PC-9 (cell line): ENCODE measurements at regions not wholly inside any gene's neighbourhood (a gene's known extent, or its start where the extent isn't known, plus 50 kb on each side); places are given as distances from the start of the nearest gene placed in this dataset.

ENCODE experiments used
- BruUV-seq: library from RNA; stranded (reverse); fragments of 400-500 nt; replicated peaks from 2 replicates; lab custom pipeline; 2021; lab: Mats Ljungman, UMichigan
- CTCF ChIA-PET: fragments of 300-600 bp; sonication (Branson Sonifier 250); formaldehyde crosslinking; loops from one replicate; lab custom pipeline; 2022; ENCODE audit warnings: antibody characterized with exemption; lab: Charles Lee
- POLR2A ChIA-PET: fragments of 300-600 bp; sonication (Branson Sonifier 250); formaldehyde crosslinking; loops from one replicate; lab custom pipeline; 2022; ENCODE audit warnings: antibody characterized with exemption; ENCODE audit not compliant: unreplicated experiment; lab: Charles Lee
- DNase-seq, 2 experiments: peaks; one replicate each; pipeline versions ENCODE4 v3.0.0 to v3.0.0-alpha.2; 2015 to 2022; ENCODE audit warnings: mixed read lengths in 1 of 2
- H2AFZ ChIP-seq: fragments of 200-600 bp; sonication (generic); 2 replicates; pipeline ENCODE4 v1.8.1; 2017; ENCODE audit warnings: antibody characterized with exemption
- H3F3A ChIP-seq: fragments of 200-600 bp; sonication (generic); 2 replicates; pipeline ENCODE4 v1.8.1; 2017; ENCODE audit warnings: antibody characterized with exemption, mild to moderate bottlenecking, low read depth; ENCODE audit not compliant: insufficient read depth
- H3K27ac ChIP-seq: fragments of 200-600 bp; sonication (generic); 2 replicates; pipeline ENCODE4 v1.6.1; 2016; ENCODE audit warnings: mixed run types
- H3K27me3 ChIP-seq: fragments of 200-600 bp; sonication (generic); 2 replicates; pipeline ENCODE4 v1.6.1; 2016; ENCODE audit warnings: low read depth, mixed run types; ENCODE audit not compliant: insufficient read depth
- H3K36me3 ChIP-seq: fragments of 200-600 bp; sonication (generic); 2 replicates; pipeline ENCODE4 v1.6.1; 2016; ENCODE audit warnings: low read depth, mixed run types
- H3K4me1 ChIP-seq: fragments of 200-600 bp; sonication (generic); replicated peaks from 2 replicates; pipeline ENCODE4 v1.6.1; 2016; ENCODE audit warnings: mixed run types; ENCODE audit not compliant: insufficient read depth
- H3K4me2 ChIP-seq: fragments of 200-600 bp; sonication (generic); 2 replicates; pipeline ENCODE4 v1.6.1; 2017; ENCODE audit warnings: mixed run types
- H3K4me3 ChIP-seq: fragments of 200-600 bp; sonication (generic); 2 replicates; pipeline ENCODE4 v1.6.1; 2016; ENCODE audit warnings: mixed run types
- H3K79me2 ChIP-seq: fragments of 200-600 bp; sonication (generic); 2 replicates; pipeline ENCODE4 v1.6.1; 2017; ENCODE audit warnings: low read depth, mixed run types
- H3K9me2 ChIP-seq: fragments of 200-600 bp; sonication (generic); 2 replicates; pipeline ENCODE4 v1.8.1; 2017; ENCODE audit warnings: mild to moderate bottlenecking; ENCODE audit not compliant: insufficient read depth
- H3K9me3 ChIP-seq: fragments of 200-600 bp; sonication (generic); 2 replicates; pipeline ENCODE4 v1.8.1; 2016; ENCODE audit warnings: low read depth; ENCODE audit not compliant: insufficient read depth
- H4K20me1 ChIP-seq: fragments of 200-600 bp; sonication (generic); 2 replicates; pipeline ENCODE4 v1.8.1; 2017; ENCODE audit not compliant: insufficient read depth
- EZH2 ChIP-seq: fragments of 200-600 bp; sonication (generic); IDR thresholded peaks from 2 replicates; pipeline ENCODE4 v1.8.0; 2017; ENCODE audit warnings: antibody characterized with exemption, low read depth
- intact Hi-C: fragments of 100-400 bp; cut with micrococcal nuclease; formaldehyde crosslinking; loops from one replicate; pipeline ENCODE4 v1.10.0; 2022; ENCODE audit not compliant: unreplicated experiment
- TF ChIP-seq, protein P1 (sequence below): fragments of 200-600 bp; sonication (generic); conservative IDR thresholded peaks from 2 replicates; pipeline ENCODE4 v1.6.1; 2017; ENCODE audit warnings: mixed run types, antibody characterized with exemption, mild to moderate bottlenecking, moderate library complexity

DNA sequence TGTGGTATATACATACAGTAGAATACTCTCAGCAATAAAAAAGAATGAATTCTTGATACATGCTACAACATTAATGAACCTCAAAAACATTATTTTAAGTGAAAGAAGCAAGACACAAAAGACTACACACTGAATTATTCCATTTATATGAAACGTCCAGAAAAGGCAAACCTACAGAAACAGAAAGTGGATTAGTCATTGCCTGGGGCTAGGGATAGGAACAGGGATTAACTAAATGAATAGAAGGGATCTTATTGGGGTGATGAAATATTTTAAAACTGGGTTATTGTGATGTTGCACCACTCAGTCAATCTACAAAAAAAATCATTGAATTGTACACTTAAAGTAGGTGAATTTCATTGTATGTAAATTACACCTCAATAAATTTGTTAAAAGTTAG lies 326.7 kb downstream of the PIK3R1 start:
- CTCF ChIA-PET: no interaction called here
- TF ChIP-seq, protein P1, sequence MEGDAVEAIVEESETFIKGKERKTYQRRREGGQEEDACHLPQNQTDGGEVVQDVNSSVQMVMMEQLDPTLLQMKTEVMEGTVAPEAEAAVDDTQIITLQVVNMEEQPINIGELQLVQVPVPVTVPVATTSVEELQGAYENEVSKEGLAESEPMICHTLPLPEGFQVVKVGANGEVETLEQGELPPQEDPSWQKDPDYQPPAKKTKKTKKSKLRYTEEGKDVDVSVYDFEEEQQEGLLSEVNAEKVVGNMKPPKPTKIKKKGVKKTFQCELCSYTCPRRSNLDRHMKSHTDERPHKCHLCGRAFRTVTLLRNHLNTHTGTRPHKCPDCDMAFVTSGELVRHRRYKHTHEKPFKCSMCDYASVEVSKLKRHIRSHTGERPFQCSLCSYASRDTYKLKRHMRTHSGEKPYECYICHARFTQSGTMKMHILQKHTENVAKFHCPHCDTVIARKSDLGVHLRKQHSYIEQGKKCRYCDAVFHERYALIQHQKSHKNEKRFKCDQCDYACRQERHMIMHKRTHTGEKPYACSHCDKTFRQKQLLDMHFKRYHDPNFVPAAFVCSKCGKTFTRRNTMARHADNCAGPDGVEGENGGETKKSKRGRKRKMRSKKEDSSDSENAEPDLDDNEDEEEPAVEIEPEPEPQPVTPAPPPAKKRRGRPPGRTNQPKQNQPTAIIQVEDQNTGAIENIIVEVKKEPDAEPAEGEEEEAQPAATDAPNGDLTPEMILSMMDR: no peak
- no peak for TF ChIP-seq EZH2
- POLR2A ChIA-PET: no interaction called here
- H3K79me2 ChIP-seq: no peaks in the 10 kb centered on the region
- no peaks in the 10 kb centered on the region for H3K36me3 ChIP-seq
- H3K27me3 ChIP-seq: no peaks in the 10 kb centered on the region
- H3K27ac ChIP-seq: no peak overlapping the region
- H3K4me3 ChIP-seq: no peak overlapping the region
- no peak overlapping the region for H2AFZ ChIP-seq
- H3K4me2 ChIP-seq: no peak overlapping the region
- no peaks in the 10 kb centered on the region for H4K20me1 ChIP-seq
- BruUV-seq: no TSS peak
- DNase-seq: no peak
- no peaks in the 10 kb centered on the region for H3F3A ChIP-seq
- H3K9me2 ChIP-seq: no peaks in the 10 kb centered on the region
- no peaks in the 10 kb centered on the region for H3K9me3 ChIP-seq
- intact Hi-C loops: loop anchor here (10.0 kb wide), 1 partner anchor 143 kb away; no protein-coding TSS in a partner anchor
- no peaks in the 10 kb centered on the region for H3K4me1 ChIP-seq

DNA sequence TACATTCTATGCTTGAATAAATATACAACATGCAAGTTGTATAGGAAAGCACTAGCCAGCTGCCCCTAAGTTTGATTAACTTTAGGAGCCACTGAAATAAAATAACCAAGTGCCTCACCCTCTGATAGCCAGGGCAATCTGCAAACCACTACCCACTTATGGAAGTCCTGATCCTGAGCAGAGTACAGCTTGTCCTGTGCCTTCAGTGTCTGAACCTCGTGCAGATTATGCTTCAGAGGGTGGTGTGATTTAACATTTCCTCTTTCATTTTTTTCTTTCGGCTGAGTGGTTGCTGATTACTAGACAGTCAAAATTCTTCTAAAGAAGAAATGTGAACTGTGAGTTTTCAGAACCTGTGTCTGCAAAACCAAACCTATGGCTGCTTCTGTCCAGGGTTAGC lies 327.7 kb downstream of the PIK3R1 start:
- DNase-seq: no peak
- no peaks in the 10 kb centered on the region for H3K9me2 ChIP-seq
- H2AFZ ChIP-seq: no peak overlapping the region
- intact Hi-C loops: loop anchor here (10.0 kb wide), 1 partner anchor 142 kb away; no protein-coding TSS in a partner anchor
- H3K36me3 ChIP-seq: no peaks in the 10 kb centered on the region
- H3K4me3 ChIP-seq: no peak overlapping the region
- ChIA-PET POLR2A (no interaction called here), CTCF (interaction anchor here (0.5 kb wide), 1 partner anchor 59 kb away, joined by 4 read pairs; no protein-coding TSS in a partner anchor)
- H4K20me1 ChIP-seq: no peaks in the 10 kb centered on the region
- H3K79me2 ChIP-seq: no peaks in the 10 kb centered on the region
- no peaks in the 10 kb centered on the region for H3K27me3 ChIP-seq
- no peaks in the 10 kb centered on the region for H3K4me1 ChIP-seq
- no peaks in the 10 kb centered on the region for H3F3A ChIP-seq
- H3K9me3 ChIP-seq: no peaks in the 10 kb centered on the region
- H3K4me2 ChIP-seq: no peak overlapping the region
- no TSS peak for BruUV-seq
- no peak for TF ChIP-seq EZH2
- TF ChIP-seq, protein P1: no peak
- H3K27ac ChIP-seq: no peak overlapping the region

DNA sequence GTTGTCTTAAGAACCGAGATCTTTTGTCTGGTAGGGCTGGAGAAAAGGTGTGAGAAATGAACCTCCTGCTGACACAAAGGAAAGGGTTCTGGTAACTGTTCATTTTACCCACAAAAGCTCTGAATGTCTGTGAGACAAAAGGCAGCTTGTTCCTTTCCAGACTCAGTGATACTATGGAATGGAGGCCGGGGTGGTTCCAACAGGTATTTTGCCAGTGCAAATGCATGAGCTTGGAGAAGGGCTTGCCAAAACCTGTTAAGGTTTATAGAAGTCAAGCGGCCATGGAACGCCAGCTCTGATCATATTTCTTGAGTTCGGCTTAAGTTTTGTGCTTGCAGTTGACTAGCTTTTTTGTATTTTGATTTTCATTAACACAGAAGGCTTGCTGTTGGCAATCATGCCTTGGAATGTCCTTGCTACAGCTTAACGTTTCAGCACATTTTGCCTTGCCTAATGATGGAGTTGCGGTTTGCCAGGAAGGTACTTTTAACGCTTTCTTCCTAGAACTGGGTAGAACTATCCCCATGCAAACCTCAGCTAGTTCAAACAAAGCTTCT lies 328.6 kb downstream of the PIK3R1 start:
- Histone ChIP-seq H3K9me3 (no peaks in the 10 kb centered on the region), H3K4me1 (peaks cover 9% of the 10 kb centered on the region), H3K9me2 (no peaks in the 10 kb centered on the region), H3K4me2 (no peak overlapping the region), H3K4me3 (no peak overlapping the region), H3K27me3 (no peaks in the 10 kb centered on the region), H3K36me3 (no peaks in the 10 kb centered on the region), H3K79me2 (no peaks in the 10 kb centered on the region), H2AFZ (no peak overlapping the region), H3K27ac (no peak overlapping the region), H4K20me1 (no peaks in the 10 kb centered on the region), H3F3A (0 out of 2 replicates have a peak, but pooled peaks cover 4% of the 10 kb centered on the region)
- BruUV-seq: no TSS peak
- DNase-seq: no peak
- CTCF ChIA-PET: no interaction called here
- POLR2A ChIA-PET: no interaction called here
- intact Hi-C loops: loop anchor here (10.0 kb wide), 1 partner anchor 141 kb away; no protein-coding TSS in a partner anchor
- TF ChIP-seq, protein P1: no peak
- no peak for TF ChIP-seq EZH2
